ENCODE measurements at regions not wholly inside any gene's neighbourhood (a gene's known extent, or its start where the extent isn't known, plus 50 kb on each side); places are given as distances from the start of the nearest gene placed in this dataset.

DNA sequence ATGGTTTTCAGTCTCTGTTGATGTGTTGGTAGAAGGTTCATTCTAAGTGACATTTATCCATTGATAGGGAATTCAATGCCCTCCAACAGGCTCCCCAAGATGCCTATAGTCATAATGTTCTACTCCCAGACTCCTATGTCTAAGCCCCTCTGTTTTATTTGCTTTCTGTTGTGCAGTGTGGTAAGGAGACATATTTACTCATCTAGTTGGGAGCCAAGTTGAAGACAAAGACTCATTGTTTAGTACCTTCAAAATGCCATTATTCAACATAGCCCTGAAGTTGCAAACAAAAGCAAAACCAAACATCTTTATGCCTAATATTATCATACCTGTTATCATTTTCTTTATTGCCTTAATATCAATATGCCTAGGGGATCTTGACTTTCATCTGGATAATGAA is 302.1 kb downstream of the RMST start:
- Mint-ChIP-seq H3K27me3 (no peaks in the 10 kb centered on the region), H3K4me1 (ENCODE audit: low read depth) (no peaks in the 10 kb centered on the region), H3K36me3 (no peaks in the 10 kb centered on the region), H3K27ac (no peak overlapping the region), H3K4me3 (no peak overlapping the region), H3K9me3 (peaks cover 3% of the 10 kb centered on the region)
- CTCF ChIA-PET: no interaction called here
- intact Hi-C loops (cut with micrococcal nuclease): no loop called here
- DNase-seq: no peak
- POLR2A ChIA-PET: no interaction called here

DNA sequence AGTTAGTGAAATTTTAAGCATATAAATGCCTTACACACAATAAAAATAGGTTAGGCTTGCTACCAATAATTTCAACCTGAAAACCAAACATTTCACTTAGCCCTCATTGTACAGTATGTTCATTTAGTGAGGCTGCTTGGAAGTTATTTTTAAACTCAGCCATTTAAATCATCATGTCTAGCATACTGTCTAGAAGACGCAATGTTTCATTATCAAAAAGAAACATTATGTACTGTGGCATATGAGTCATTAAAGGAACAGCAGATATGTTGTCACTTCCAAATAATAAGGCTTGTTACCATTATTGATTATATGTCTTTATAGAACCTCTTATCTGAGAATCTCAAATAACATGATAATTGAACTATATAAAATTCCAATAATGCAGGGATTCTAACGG is 304.7 kb downstream of the RMST start:
- Mint-ChIP-seq H3K4me3 (no peak overlapping the region), H3K4me1 (ENCODE audit: low read depth) (no peaks in the 10 kb centered on the region), H3K27me3 (no peaks in the 10 kb centered on the region), H3K9me3 (peaks cover 2% of the 10 kb centered on the region), H3K36me3 (no peaks in the 10 kb centered on the region), H3K27ac (no peak overlapping the region)
- CTCF ChIA-PET: no interaction called here
- intact Hi-C loops (cut with micrococcal nuclease): no loop called here
- no peak for DNase-seq
- POLR2A ChIA-PET: no interaction called here

DNA sequence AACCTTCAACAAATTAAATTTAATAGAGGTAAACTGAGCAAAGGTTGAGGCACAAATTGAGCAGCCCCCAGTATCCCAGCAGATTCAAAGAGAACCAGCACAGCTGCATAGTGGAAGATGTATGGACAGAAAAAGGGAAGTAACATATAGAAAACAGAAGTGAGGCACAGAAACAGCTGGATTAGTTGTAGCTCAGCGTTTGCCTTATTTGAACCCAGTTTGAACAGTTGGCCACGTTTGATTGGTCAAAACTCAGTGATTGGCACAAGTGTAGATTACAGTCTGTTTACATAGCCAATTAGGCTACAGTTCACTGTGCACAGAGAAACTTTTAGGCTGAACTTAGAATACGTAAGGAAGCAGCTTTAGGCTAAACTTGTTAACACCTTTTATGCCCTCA is 315.5 kb downstream of the RMST start:
- ChIA-PET POLR2A (no interaction called here), CTCF (no interaction called here)
- H3K4me1 Mint-ChIP-seq (ENCODE audit: low read depth): no peaks in the 10 kb centered on the region
- no peaks in the 10 kb centered on the region for H3K36me3 Mint-ChIP-seq
- no peak for DNase-seq
- no peak overlapping the region for H3K4me3 Mint-ChIP-seq
- H3K27me3 Mint-ChIP-seq: no peaks in the 10 kb centered on the region
- no peaks in the 10 kb centered on the region for H3K9me3 Mint-ChIP-seq
- no peak overlapping the region for H3K27ac Mint-ChIP-seq
- intact Hi-C loops (cut with micrococcal nuclease): no loop called here

DNA sequence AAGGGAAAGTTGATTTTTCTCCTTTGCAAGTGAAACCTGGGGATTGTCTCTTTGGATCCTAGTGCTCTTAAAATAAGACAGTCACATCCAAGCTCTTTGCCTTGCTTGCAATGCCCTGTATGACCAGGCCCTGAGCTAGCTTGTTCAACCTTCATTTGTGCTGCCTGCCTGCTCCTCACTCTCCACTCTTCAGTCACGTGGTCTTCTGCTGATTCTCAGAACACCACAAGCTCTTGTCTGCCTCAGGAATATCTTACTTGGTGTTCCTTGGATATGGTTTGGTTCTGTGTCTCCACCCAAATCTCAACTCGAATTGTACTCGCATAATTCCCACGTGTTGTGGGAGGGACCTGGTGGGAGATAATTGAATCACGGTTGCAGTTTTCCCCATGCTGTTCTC is 318.7 kb downstream of the RMST start:
- Mint-ChIP-seq H3K4me3 (no peak overlapping the region), H3K4me1 (ENCODE audit: low read depth) (no peaks in the 10 kb centered on the region), H3K9me3 (no peaks in the 10 kb centered on the region), H3K36me3 (no peaks in the 10 kb centered on the region), H3K27ac (no peak overlapping the region), H3K27me3 (no peaks in the 10 kb centered on the region)
- intact Hi-C loops (cut with micrococcal nuclease): no loop called here
- POLR2A ChIA-PET: no interaction called here
- no peak for DNase-seq
- CTCF ChIA-PET: no interaction called here

DNA sequence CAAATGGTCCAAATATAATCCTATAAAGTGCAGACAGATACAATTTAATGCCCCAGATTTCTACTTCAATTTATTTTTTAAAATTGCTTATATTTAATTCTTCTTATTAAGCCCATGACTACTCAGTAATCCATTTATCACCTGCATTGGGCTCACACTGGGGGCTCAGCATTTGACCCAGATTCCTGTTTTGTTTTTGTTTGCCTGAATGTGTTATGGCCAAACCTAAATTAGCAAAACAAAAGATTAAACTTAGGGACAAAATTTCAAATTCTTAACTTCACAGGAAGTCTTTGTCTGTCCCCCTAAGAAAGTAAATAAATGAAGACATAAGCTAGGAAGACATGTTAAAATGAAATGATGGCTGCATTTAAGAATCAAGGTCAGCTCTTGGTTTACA is 322.3 kb downstream of the RMST start:
- Mint-ChIP-seq H3K4me1 (ENCODE audit: low read depth) (no peaks in the 10 kb centered on the region), H3K4me3 (no peak overlapping the region), H3K27ac (no peak overlapping the region), H3K27me3 (no peaks in the 10 kb centered on the region), H3K36me3 (no peaks in the 10 kb centered on the region), H3K9me3 (no peaks in the 10 kb centered on the region)
- intact Hi-C loops (cut with micrococcal nuclease): no loop called here
- CTCF ChIA-PET: no interaction called here
- POLR2A ChIA-PET: no interaction called here
- no peak for DNase-seq

DNA sequence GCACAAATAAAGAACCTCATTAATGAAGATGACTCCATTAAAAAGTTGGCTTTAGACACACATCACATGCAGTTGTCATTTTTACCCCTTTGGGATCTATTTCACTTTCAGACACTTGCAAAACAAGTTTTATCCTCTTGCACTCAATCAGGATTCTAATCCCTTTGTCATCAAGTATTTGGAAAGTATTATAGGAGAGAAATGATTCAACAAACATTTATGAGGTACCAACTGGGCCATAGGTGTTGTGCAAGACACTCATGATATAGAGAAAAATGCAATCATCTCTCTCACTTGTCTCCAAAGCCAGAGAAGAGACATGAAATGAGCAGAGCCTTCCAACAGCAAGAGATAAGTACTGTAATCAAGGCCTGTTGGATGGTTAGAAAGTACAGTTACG is 327.7 kb downstream of the RMST start:
- Mint-ChIP-seq H3K36me3 (no peaks in the 10 kb centered on the region), H3K4me1 (ENCODE audit: low read depth) (no peaks in the 10 kb centered on the region), H3K27me3 (no peaks in the 10 kb centered on the region), H3K27ac (no peak overlapping the region), H3K4me3 (no peak overlapping the region), H3K9me3 (peaks cover 7% of the 10 kb centered on the region)
- ChIA-PET CTCF (no interaction called here), POLR2A (no interaction called here)
- no peak for DNase-seq
- intact Hi-C loops (cut with micrococcal nuclease): no loop called here

DNA sequence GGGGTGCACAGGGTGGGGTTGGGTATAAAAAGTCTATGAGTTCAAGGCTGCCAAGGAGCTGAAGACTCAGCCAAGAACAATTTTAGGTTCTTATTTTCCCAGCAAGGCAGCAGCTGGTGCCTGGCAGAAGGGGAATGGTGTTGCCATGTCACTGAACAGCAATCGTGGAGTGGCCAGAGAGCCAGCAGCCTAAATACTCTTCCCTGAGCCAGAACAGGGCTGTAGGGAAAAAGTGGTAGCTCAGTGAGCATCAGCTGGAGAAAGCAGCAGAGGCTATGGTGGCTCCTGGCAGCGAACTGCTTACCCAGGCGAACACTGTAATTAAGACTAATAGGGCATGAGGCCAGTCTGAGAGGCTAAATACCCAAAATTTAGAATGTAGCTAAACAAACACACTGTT is 334.9 kb downstream of the RMST start:
- no peak overlapping the region for H3K27ac Mint-ChIP-seq

DNA sequence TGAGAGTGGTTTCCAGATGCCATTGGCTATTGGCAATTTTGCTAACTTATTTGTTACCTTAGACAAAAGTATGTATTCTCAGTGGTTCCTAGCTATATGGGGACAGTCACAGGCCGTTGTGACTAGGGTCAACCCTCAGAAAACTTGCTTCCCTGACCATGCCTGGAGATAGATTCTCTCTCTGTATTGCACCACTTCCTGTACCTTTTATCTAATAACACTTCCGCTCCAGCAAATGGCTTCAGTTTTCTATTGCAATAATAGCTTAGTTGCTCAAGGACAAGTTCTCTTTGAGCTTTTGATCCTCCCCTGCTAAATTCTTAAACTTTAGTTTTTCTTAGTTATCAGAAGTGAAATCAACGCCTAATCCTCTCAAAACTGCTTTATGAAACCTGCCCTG is 338.0 kb downstream of the RMST start:
- intact Hi-C loops (cut with micrococcal nuclease): no loop called here
- Mint-ChIP-seq H3K36me3 (no peaks in the 10 kb centered on the region), H3K4me1 (ENCODE audit: low read depth) (no peaks in the 10 kb centered on the region), H3K27me3 (no peaks in the 10 kb centered on the region), H3K9me3 (no peaks in the 10 kb centered on the region), H3K4me3 (no peak overlapping the region), H3K27ac (no peak overlapping the region)
- DNase-seq: no peak
- CTCF ChIA-PET: no interaction called here
- POLR2A ChIA-PET: no interaction called here

More for the DNA sequence above, 334.9 kb downstream of the RMST start:
- H3K9me3 Mint-ChIP-seq: peaks cover 2% of the 10 kb centered on the region
- no peak overlapping the region for H3K4me3 Mint-ChIP-seq
- ChIA-PET CTCF (no interaction called here), POLR2A (no interaction called here)
- intact Hi-C loops (cut with micrococcal nuclease): no loop called here
- no peaks in the 10 kb centered on the region for H3K27me3 Mint-ChIP-seq
- H3K36me3 Mint-ChIP-seq: no peaks in the 10 kb centered on the region
- DNase-seq: no peak
- no peaks in the 10 kb centered on the region for H3K4me1 Mint-ChIP-seq (ENCODE audit: low read depth)

DNA sequence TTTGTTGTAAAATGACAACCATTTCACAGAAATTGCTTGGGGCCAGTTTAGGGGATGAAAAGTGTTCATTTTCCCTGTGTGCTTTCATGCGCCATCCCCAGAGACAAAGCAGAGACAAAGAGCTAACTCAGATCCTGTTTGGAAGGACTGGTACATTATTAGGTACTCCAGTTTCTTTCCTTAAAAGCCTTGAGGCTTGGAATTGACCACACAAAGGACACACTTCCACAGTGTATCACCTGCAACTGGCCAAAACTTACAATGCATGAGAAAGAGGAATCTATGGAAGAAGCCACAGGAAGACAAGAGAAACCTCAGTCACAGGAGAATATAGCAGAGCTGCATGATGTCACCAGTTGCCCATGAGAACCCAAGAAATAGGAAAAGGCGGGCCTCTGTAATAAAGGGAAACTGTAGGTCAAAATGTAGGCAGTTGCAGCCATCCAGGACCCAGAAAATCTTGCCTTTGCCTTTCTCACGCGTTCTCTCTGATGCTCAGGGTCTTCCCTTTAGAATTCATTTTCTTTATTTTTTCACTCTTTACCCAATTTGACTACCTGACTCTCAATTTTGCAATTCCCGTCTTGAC is 339.0 kb downstream of the RMST start:
- DNase-seq: no peak
- no peaks in the 10 kb centered on the region for H3K9me3 Mint-ChIP-seq
- no peak overlapping the region for H3K27ac Mint-ChIP-seq
- POLR2A ChIA-PET: no interaction called here
- intact Hi-C loops (cut with micrococcal nuclease): no loop called here
- no peaks in the 10 kb centered on the region for H3K36me3 Mint-ChIP-seq
- H3K4me1 Mint-ChIP-seq (ENCODE audit: low read depth): no peaks in the 10 kb centered on the region
- H3K27me3 Mint-ChIP-seq: no peaks in the 10 kb centered on the region
- no peak overlapping the region for H3K4me3 Mint-ChIP-seq
- CTCF ChIA-PET: no interaction called here

DNA sequence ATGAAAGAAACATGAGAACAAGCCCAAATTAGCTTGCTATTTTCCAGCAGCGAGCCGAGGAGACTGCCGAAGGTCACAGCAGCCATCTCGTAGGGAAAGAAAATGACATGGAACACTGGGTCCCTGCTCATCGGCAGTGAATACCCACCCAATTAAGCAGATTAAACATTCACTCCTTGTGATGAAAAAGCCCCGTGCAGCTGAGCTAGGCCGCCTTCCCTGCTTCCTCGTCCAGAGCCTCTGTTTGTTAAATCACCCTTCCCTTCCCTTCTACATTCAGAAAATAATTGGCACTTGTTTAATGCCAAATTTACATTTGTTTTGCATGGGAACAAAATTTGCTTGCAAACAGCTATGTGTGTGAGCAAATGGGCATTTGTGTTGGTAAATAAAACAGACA is 342.5 kb downstream of the RMST start:
- no peak for DNase-seq
- Mint-ChIP-seq H3K4me1 (ENCODE audit: low read depth) (no peaks in the 10 kb centered on the region), H3K9me3 (peaks cover 3% of the 10 kb centered on the region), H3K27ac (no peak overlapping the region), H3K36me3 (no peaks in the 10 kb centered on the region), H3K27me3 (no peaks in the 10 kb centered on the region), H3K4me3 (no peak overlapping the region)
- POLR2A ChIA-PET: no interaction called here
- intact Hi-C loops (cut with micrococcal nuclease): no loop called here
- CTCF ChIA-PET: interaction anchor here (0.6 kb wide), 1 partner anchor 104 kb away, joined by 4 read pairs; no protein-coding TSS in a partner anchor

DNA sequence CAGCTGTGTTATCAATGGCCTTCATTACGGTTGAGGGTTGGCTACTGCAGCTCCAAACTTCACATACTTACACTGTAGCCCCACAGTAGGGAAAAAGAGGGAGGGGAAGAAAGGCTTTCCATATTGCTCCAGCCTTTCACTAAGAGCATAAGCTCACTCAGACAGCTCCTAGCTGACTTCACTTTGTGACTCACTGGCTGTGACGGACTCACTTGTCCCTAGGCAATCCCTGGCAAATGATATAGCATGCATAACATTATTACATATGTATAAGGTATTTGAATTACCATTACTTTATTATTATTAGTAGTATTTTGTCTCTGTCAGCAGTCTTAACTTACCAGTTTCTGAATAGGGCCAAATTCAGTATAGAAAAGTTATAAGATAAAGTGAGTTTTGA is 350.7 kb downstream of the RMST start:
- Mint-ChIP-seq H3K27me3 (no peaks in the 10 kb centered on the region), H3K4me1 (ENCODE audit: low read depth) (no peaks in the 10 kb centered on the region), H3K36me3 (no peaks in the 10 kb centered on the region), H3K27ac (no peak overlapping the region), H3K9me3 (peaks cover 4% of the 10 kb centered on the region), H3K4me3 (no peak overlapping the region)
- no peak for DNase-seq
- POLR2A ChIA-PET: no interaction called here
- CTCF ChIA-PET: no interaction called here
- intact Hi-C loops (cut with micrococcal nuclease): no loop called here

DNA sequence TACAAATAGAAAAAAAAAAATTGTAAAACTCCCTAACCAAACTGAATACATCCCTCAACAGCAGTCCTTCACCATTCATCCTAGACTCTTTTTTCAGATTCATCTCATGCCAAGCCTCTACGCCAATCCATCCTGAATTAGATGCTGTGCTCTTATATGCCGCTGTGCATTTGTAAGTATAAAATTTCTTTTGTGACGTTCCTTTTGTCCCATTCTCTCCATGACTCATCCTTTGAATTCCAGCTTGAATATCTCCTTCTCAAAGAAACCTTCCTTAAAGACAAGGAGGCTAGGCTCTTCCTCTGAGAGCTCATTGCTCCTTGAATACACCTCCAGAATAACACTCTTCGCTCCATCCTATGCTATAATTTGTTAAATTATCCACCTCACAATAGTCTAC is 359.2 kb downstream of the RMST start:
- CTCF ChIA-PET: no interaction called here
- H3K27me3 Mint-ChIP-seq: no peaks in the 10 kb centered on the region

DNA sequence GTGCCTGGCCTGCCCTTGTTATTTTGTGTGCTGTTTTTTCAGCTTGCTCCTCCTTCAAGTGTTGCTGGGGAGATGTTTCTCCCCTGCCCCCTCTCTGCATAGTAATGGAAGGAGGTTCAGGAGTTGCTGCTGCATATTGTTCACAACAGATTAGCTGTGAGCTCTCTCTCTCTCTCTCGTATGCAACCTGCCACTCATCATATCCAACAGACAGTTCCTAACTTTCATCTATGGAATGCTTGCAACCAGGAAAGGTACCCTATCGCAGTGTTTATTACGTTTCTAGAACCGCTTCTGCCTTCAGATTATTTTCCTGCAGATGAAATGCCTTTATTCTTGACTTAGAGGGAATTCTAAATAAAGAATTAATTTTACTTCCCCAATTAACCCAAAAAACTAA is 372.9 kb downstream of the RMST start:
- no peak for DNase-seq
- no peaks in the 10 kb centered on the region for H3K27me3 Mint-ChIP-seq
- peaks cover 3% of the 10 kb centered on the region for H3K9me3 Mint-ChIP-seq
- no peak overlapping the region for H3K27ac Mint-ChIP-seq
- intact Hi-C loops (cut with micrococcal nuclease): no loop called here
- H3K36me3 Mint-ChIP-seq: no peaks in the 10 kb centered on the region
- no peak overlapping the region for H3K4me3 Mint-ChIP-seq
- POLR2A ChIA-PET: no interaction called here
- H3K4me1 Mint-ChIP-seq (ENCODE audit: low read depth): no peaks in the 10 kb centered on the region
- CTCF ChIA-PET: no interaction called here

More for the DNA sequence above, 359.2 kb downstream of the RMST start:
- no peak for DNase-seq
- intact Hi-C loops (cut with micrococcal nuclease): no loop called here
- H3K9me3 Mint-ChIP-seq: no peaks in the 10 kb centered on the region
- H3K4me3 Mint-ChIP-seq: no peak overlapping the region
- H3K27ac Mint-ChIP-seq: no peak overlapping the region
- H3K4me1 Mint-ChIP-seq (ENCODE audit: low read depth): no peaks in the 10 kb centered on the region
- H3K36me3 Mint-ChIP-seq: no peaks in the 10 kb centered on the region
- POLR2A ChIA-PET: no interaction called here

DNA sequence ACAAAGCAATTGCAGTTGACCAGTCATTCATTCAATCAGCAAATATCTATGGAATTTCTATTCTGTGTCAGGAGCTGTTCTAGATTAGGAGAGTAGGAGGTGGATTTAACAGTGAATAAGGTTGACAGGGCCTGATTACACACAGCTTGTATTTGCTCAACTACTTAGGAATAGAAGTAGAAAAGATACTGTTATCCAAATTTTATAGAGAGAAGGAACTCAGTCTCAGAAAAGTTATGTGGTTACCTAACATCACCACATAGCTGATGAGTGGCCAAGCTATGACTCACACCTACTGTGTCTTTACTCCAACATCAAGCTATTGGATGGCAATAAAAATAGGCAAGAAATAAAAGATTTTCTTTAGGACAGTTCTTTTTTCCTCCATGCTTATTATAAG is 374.8 kb downstream of the RMST start:
- intact Hi-C loops (cut with micrococcal nuclease): no loop called here
- H3K9me3 Mint-ChIP-seq: peaks cover 3% of the 10 kb centered on the region
- no peak for DNase-seq
- no peaks in the 10 kb centered on the region for H3K36me3 Mint-ChIP-seq
- H3K27me3 Mint-ChIP-seq: no peaks in the 10 kb centered on the region
- no peak overlapping the region for H3K4me3 Mint-ChIP-seq
- POLR2A ChIA-PET: no interaction called here
- CTCF ChIA-PET: no interaction called here
- H3K4me1 Mint-ChIP-seq (ENCODE audit: low read depth): no peaks in the 10 kb centered on the region
- no peak overlapping the region for H3K27ac Mint-ChIP-seq

Data from activated CD4-positive, alpha-beta memory T cell treated with anti-CD3 and anti-CD28 coated beads for 36 hours (primary cell).